HCT116 (cell line): ENCODE measurements at regions not wholly inside any gene's neighbourhood (a gene's known extent, or its start where the extent isn't known, plus 50 kb on each side); places are given as distances from the start of the nearest gene placed in this dataset.

Experiments used
- ATAC-seq: fragments of 200-7000 bp; cut with Tn5 transposase; 2 replicates; pipeline ENCODE4 v1.9.1; 2020; ENCODE audit warnings: mild to moderate bottlenecking, moderate library complexity
- BruUV-seq: library from RNA; stranded (reverse); fragments of 400-500 nt; replicated peaks from 2 replicates; lab custom pipeline; 2021; lab: Mats Ljungman, UMichigan
- CTCF ChIA-PET: fragments of 300-600 bp; sonication (Branson Sonifier 250); formaldehyde crosslinking; loops from one replicate; lab custom pipeline; 2021; ENCODE audit warnings: antibody characterized with exemption; lab: Charles Lee
- POLR2A ChIA-PET: fragments of 300-600, 350-600 bp; sonication (Branson Sonifier 250); formaldehyde crosslinking; loops from one replicate; lab custom pipeline; 2021; ENCODE audit warnings: antibody characterized with exemption; lab: Charles Lee
- RAD21 ChIA-PET, 2 experiments: fragments of 300-600 bp; sonication (Branson Sonifier 250); formaldehyde crosslinking; loops; one replicate each; lab custom pipeline; 2023; ENCODE audit warnings: low total read pairs in 2 of 2; ENCODE audit not compliant: uncharacterized antibody in 2 of 2, unreplicated experiment in 2 of 2, low non-redundant PET in 1 of 2; lab: Charles Lee
- DNase-seq: peaks from one replicate; pipeline ENCODE4 v3.0.0-alpha.2; 2010; ENCODE audit warnings: low read depth, low spot score
- H2AFZ ChIP-seq: fragments of 200-600 bp; shearing (Covaris generic), sonication (generic); 2 replicates; pipeline ENCODE4 v1.6.1; 2017; ENCODE audit warnings: low read depth, mixed run types, mixed read lengths, antibody characterized with exemption, low read length; ENCODE audit not compliant: poor library complexity, severe bottlenecking
- H3K27ac ChIP-seq: 2 replicates; pipeline ENCODE4 v1.5.1; 2012; ENCODE audit warnings: low read depth, low read length
- H3K27me3 ChIP-seq: fragments of 200-600 bp; sonication (generic); 2 replicates; pipeline ENCODE4 v1.6.1; 2016; ENCODE audit warnings: mixed run types, low read length, mixed read lengths; ENCODE audit not compliant: insufficient read depth
- H3K36me3 ChIP-seq, 2 experiments: fragments of 200-500 bp in 1 of 2; fragments of 200-600 bp in 1 of 2; sonication (Bioruptor generic) in 1 of 2; sonication (generic) in 1 of 2; 2 replicates each; pipeline versions ENCODE4 v1.5.1 to v1.6.1; 2014 to 2016; ENCODE audit warnings: low read length in 2 of 2, inconsistent platforms in 1 of 2, mixed read lengths in 1 of 2, mixed run types in 1 of 2; ENCODE audit not compliant: insufficient read depth in 2 of 2, control insufficient read depth in 1 of 2
- H3K4me1 ChIP-seq, 2 experiments: fragments of 200-600 bp in 1 of 2; sonication (generic) in 1 of 2; 2 replicates each; pipeline versions ENCODE4 v1.5.1 to v1.6.1; 2012 to 2017; ENCODE audit warnings: low read length in 2 of 2, inconsistent platforms in 1 of 2, mild to moderate bottlenecking in 1 of 2, mixed read lengths in 1 of 2, mixed run types in 1 of 2, moderate library complexity in 1 of 2; ENCODE audit not compliant: insufficient read depth in 2 of 2, control insufficient read depth in 1 of 2
- H3K4me2 ChIP-seq: fragments of 200-600 bp; sonication (generic); 2 replicates; pipeline ENCODE4 v1.6.1; 2017; ENCODE audit warnings: mixed run types, low read length, mixed read lengths
- H3K4me3 ChIP-seq, 2 experiments: fragments of 200-600 bp in 1 of 2; sonication (generic) in 1 of 2; replicated peaks in 1 of 2; 2 replicates each; pipeline ENCODE4 v1.5.1; 2011 to 2016; ENCODE audit warnings: low read length in 2 of 2, control low read depth in 1 of 2, low read depth in 1 of 2, mild to moderate bottlenecking in 1 of 2, mixed read lengths in 1 of 2, mixed run types in 1 of 2
- H3K79me2 ChIP-seq: fragments of 200-600 bp; sonication (generic); 2 replicates; pipeline ENCODE4 v1.6.1; 2017; ENCODE audit warnings: mild to moderate bottlenecking, mixed run types, low read length, moderate library complexity, mixed read lengths; ENCODE audit not compliant: insufficient read depth
- H3K9ac ChIP-seq: fragments of 200-600 bp; sonication (generic); 2 replicates; pipeline ENCODE4 v1.6.1; 2016; ENCODE audit warnings: low read length, mixed read lengths
- H3K9me2 ChIP-seq: fragments of 200-600 bp; sonication (generic), shearing (Covaris generic); 2 replicates; pipeline ENCODE4 v1.6.1; 2017; ENCODE audit warnings: mixed run types, mild to moderate bottlenecking, moderate library complexity; ENCODE audit not compliant: insufficient read depth
- H3K9me3 ChIP-seq, 2 experiments: fragments of 200-500 bp in 1 of 2; fragments of 200-600 bp in 1 of 2; sonication (Bioruptor generic) in 1 of 2; sonication (generic) in 1 of 2; 2 replicates each; pipeline ENCODE4 v1.6.1; 2014 to 2017; ENCODE audit warnings: low read length in 2 of 2, mixed read lengths in 2 of 2, inconsistent platforms in 1 of 2, low read depth in 1 of 2, mild to moderate bottlenecking in 1 of 2, mixed run types in 1 of 2, moderate library complexity in 1 of 2; ENCODE audit not compliant: control insufficient read depth in 1 of 2, insufficient read depth in 1 of 2
- H4K20me1 ChIP-seq: fragments of 200-600 bp; sonication (generic), shearing (Covaris generic); 2 replicates; pipeline ENCODE4 v1.6.1; 2017; ENCODE audit warnings: mixed run types, mild to moderate bottlenecking, moderate library complexity; ENCODE audit not compliant: insufficient read depth
- CBX3 ChIP-seq: IDR thresholded peaks from 2 replicates; pipeline ENCODE4 v1.6.1; 2012; ENCODE audit warnings: low read depth
- CEBPB ChIP-seq: IDR thresholded peaks from 2 replicates; pipeline ENCODE4 v1.6.1; 2012; ENCODE audit warnings: low read depth
- JUND ChIP-seq: IDR thresholded peaks from 2 replicates; pipeline ENCODE4 v1.6.1; 2012
- POLR2A ChIP-seq: IDR thresholded peaks from 2 replicates; pipeline ENCODE4 v1.7.0; 2011; ENCODE audit warnings: borderline replicate concordance; ENCODE audit not compliant: insufficient read depth, insufficient read length; ENCODE audit errors: extremely low read depth
- POLR2AphosphoS5 ChIP-seq: IDR thresholded peaks from 2 replicates; pipeline ENCODE4 v1.6.1; 2011; ENCODE audit warnings: mild to moderate bottlenecking, low read depth, low read length, moderate library complexity
- SIN3A ChIP-seq: IDR thresholded peaks from 2 replicates; pipeline ENCODE4 v1.6.1; 2012; ENCODE audit warnings: low read depth
- SP1 ChIP-seq: IDR thresholded peaks from 2 replicates; pipeline ENCODE4 v1.6.1; 2012; ENCODE audit warnings: low read depth
- ZNF274 ChIP-seq: fragments of 200-500 bp; sonication (Bioruptor generic); IDR thresholded peaks from 2 replicates; pipeline ENCODE4 v1.6.1; 2014; ENCODE audit warnings: mild to moderate bottlenecking, low read depth, low read length, inconsistent platforms
- intact Hi-C: fragments of 100-400 bp; cut with micrococcal nuclease; formaldehyde crosslinking; loops from 2 replicates; pipeline ENCODE4 v1.10.0; 2022
- TF ChIP-seq, protein P1 (sequence below): IDR thresholded peaks from 2 replicates; pipeline ENCODE4 v1.6.1; 2012
- TF ChIP-seq, protein P2 (sequence below): IDR thresholded peaks from 2 replicates; pipeline ENCODE4 v1.6.1; 2012
- TF ChIP-seq, protein P3 (sequence below), 3 experiments: fragments of 200-600 bp in 1 of 3; sonication (generic) in 1 of 3; IDR thresholded peaks in 2 of 3; conservative IDR thresholded peaks in 1 of 3; 2 replicates each; pipeline ENCODE4 v1.5.1; 2012 to 2017; ENCODE audit warnings: low read depth in 2 of 3, low read length in 2 of 3, antibody characterized with exemption in 1 of 3, borderline replicate concordance in 1 of 3, control low read depth in 1 of 3, mild to moderate bottlenecking in 1 of 3, mixed read lengths in 1 of 3, mixed run types in 1 of 3, moderate library complexity in 1 of 3; ENCODE audit not compliant: insufficient read depth in 1 of 3

DNA sequence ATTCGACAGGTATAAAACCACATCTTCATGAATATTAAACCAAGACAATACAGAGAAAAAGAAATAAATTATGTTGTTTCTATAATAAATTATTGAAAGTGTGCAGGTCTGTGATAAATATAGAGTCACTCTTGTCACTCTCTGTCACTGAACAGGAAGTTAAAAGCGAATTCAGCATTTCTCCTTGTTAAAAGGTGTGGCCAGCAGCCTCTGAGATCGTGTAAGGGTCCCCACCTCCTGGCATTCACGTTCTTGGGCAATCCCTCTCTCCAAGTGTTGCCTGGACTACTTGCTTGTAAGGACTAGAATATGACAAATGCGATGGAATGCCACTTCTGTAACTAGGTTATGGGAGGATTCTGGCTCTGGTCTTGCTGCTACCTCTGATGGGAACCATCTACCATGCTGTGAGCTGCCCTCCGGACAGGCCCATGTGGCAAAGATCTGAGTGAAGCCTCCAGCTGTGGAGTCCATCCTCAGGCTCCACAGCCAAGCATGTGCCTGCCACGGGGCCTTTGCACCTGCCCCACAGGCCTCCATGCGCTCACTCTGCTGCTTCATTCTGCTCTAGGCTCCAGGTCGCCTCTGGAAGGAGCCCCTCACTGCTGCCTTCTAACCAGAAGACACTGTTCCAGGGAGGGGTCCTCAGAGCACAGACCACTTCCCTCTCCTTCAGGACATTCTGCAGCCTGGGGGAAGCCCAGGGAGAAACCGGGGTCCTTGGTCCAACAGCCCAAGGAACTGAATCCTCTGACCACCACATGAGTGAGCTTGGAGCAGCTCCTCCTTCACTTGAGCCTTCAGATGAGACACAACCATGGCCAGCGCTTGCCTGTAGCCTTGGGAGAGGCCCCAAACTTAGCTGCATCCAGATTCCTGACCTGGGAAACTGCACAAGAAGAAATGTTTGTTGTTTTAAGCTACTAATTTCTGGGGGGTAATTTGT lies 202.9 kb upstream of the HDAC4 start:
- H3K4me2 ChIP-seq, result no peak overlapping the region
- H3K79me2 ChIP-seq, result no peaks in the 10 kb centered on the region
- DNase-seq (no peak), ATAC-seq (no peak)
- H3K9me3 ChIP-seq, result no peaks in the 10 kb centered on the region; a peak in 1 of 4 replicates
- ChIA-PET RAD21 (no interaction called here), CTCF (no interaction called here), POLR2A (no interaction called here)
- H3K27me3 ChIP-seq, result no peaks in the 10 kb centered on the region; the same call in 1 of the 2 replicates
- no peak overlapping the region for H3K4me3 ChIP-seq
- intact Hi-C loops, result no loop called here
- H3K27ac ChIP-seq, result no peak overlapping the region
- no TSS peak for BruUV-seq
- H3K9ac ChIP-seq, result no peak overlapping the region
- no peaks in the 10 kb centered on the region for H3K36me3 ChIP-seq
- no peak for TF ChIP-seq POLR2AphosphoS5
- TF ChIP-seq, protein P1, sequence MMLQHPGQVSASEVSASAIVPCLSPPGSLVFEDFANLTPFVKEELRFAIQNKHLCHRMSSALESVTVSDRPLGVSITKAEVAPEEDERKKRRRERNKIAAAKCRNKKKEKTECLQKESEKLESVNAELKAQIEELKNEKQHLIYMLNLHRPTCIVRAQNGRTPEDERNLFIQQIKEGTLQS, result no peak
- no peak overlapping the region for H2AFZ ChIP-seq
- no peaks in the 10 kb centered on the region for H3K4me1 ChIP-seq
- H4K20me1 ChIP-seq, result no peaks in the 10 kb centered on the region
- no peaks in the 10 kb centered on the region for H3K9me2 ChIP-seq

DNA sequence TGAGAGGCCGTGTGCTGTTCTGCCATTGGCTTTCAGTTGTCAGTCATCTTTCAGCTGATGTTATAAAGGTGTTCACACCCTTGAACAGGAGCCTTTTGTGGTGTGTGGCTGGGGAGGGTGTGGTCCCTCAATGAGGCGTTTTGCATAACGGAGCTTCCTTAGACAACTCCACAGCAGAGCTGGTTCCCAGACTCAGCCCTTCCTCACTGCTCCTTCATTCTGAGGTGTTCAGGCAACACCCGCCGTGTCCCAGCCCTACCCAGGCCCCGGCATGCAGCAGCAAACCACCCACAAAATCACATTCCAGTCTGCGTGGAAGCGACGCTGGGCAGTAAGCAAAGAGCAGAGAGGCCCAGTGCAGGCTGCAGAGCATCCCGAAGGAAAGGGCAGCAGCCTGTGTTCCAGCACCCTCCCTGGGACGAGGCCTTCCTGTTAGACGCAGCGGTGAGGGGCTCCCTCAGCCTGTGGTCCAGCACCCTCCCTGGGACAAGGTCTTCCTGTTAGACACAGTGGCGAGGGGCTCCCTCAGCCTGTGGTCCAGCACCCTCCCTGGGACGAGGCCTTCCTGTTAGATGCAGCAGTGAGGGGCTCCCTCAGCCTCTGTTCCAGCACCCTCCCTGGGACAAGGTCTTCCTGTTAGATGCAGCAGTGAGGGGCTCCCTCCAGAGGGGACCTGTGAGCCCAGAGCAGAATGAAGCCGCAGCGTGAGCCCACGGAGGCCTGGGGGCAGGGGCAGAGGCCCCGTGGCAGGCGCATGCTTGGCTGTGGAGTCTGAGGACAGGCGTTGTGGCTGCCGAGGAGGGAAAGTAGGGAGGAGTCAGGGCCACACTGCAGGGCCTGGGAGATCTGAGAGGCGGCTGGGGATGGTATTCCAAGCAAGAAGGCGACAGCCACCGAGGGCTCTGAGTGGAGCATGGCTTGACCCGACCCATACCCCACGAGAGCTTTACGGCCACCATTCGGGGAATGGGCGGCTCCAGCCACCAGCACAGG lies 201.8 kb upstream of the HDAC4 start:
- Histone ChIP-seq H3K4me1 (no peaks in the 10 kb centered on the region), H3K27me3 (no peaks in the 10 kb centered on the region; the same call in 1 of the 2 replicates), H4K20me1 (no peaks in the 10 kb centered on the region), H3K4me2 (no peak overlapping the region), H2AFZ (no peak overlapping the region), H3K9me2 (no peaks in the 10 kb centered on the region), H3K9me3 (no peaks in the 10 kb centered on the region; a peak in 1 of 4 replicates), H3K79me2 (no peaks in the 10 kb centered on the region), H3K36me3 (no peaks in the 10 kb centered on the region), H3K9ac (no peak overlapping the region), H3K27ac (no peak overlapping the region), H3K4me3 (no peak overlapping the region)
- no TSS peak for BruUV-seq
- POLR2A ChIA-PET, result no interaction called here
- no peak for ATAC-seq
- no peak for DNase-seq
- intact Hi-C loops, result no loop called here
- RAD21 ChIA-PET, result no interaction called here
- CTCF ChIA-PET, result no interaction called here
- no peak for TF ChIP-seq CBX3
- TF ChIP-seq, protein P2, sequence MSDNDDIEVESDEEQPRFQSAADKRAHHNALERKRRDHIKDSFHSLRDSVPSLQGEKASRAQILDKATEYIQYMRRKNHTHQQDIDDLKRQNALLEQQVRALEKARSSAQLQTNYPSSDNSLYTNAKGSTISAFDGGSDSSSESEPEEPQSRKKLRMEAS, result no peak
- no peak for TF ChIP-seq SP1
- TF ChIP-seq POLR2A, result no peak
- no peak for TF ChIP-seq SIN3A
- TF ChIP-seq CEBPB, result no peak
- no peak for TF ChIP-seq ZNF274
- TF ChIP-seq, protein P3, sequence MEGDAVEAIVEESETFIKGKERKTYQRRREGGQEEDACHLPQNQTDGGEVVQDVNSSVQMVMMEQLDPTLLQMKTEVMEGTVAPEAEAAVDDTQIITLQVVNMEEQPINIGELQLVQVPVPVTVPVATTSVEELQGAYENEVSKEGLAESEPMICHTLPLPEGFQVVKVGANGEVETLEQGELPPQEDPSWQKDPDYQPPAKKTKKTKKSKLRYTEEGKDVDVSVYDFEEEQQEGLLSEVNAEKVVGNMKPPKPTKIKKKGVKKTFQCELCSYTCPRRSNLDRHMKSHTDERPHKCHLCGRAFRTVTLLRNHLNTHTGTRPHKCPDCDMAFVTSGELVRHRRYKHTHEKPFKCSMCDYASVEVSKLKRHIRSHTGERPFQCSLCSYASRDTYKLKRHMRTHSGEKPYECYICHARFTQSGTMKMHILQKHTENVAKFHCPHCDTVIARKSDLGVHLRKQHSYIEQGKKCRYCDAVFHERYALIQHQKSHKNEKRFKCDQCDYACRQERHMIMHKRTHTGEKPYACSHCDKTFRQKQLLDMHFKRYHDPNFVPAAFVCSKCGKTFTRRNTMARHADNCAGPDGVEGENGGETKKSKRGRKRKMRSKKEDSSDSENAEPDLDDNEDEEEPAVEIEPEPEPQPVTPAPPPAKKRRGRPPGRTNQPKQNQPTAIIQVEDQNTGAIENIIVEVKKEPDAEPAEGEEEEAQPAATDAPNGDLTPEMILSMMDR (IDR thresholded peaks at IDR 0.05 in 2 of 3, conservative IDR thresholded peaks at IDR 0.05 in 1 of 3; ENCODE audit: borderline replicate concordance in 1 of 3, insufficient read depth in 1 of 3, low read depth in 2 of 3, low read length in 2 of 3), result no peak
- no peak for TF ChIP-seq JUND
